Femur (tissue), 1 donor: ENCODE measurements at regions not wholly inside any gene's neighbourhood (a gene's known extent, or its start where the extent isn't known, plus 50 kb on each side); places are given as distances from the start of the nearest gene placed in this dataset.
A peak's percentile ranks its signal among the peaks of the same experiment; 100 is the strongest.
"Not testable (repeated sequence)": the region's sequence is repeated elsewhere in the genome, so short reads cannot be mapped to it uniquely, and the experiment has no call there.

ENCODE experiments used
- DNase-seq: peaks from one replicate; pipeline ENCODE4 v3.0.0-alpha.2; 2017

- no peak for DNase-seq
These were observed 256.5 kb upstream of the CBLB start for GRCh38 chr3:106125321-106125720.

DNA sequence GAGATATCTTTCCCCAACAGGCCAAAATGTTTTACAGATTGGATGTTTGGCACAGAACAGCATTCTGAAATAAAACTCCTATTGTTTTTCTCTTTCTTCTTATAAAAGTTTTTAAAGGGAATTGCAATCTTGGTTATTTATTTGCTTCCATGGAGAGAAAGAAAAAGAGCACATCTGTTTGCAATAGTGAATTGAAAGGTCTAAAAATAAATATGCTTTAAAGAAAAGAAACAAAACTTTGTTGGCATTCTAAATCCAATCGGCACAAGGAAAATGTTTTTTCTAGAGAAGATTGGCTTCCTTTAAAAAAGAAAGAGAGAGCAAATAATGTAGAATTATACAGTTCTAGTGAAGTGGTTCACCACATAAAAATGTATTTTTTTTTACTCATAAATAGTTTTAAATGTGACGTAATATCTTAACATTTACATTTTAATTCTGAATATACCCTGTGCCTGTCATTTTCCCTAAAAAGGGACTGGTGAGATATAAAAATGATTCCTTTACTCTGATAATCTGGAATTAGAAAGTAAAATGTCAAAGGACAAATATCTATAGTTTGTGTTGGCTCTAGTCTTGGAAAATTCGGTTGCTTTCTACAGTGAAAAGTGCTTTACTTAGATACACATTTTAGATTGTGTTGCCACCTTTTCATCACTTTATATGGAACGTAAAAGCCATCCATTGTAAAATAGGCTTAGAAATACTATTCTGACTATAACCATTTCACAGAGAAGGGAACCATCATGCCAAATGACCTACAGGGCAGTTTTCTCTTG lies 257.4 kb upstream of the CBLB start:
- no peak for DNase-seq

DNA sequence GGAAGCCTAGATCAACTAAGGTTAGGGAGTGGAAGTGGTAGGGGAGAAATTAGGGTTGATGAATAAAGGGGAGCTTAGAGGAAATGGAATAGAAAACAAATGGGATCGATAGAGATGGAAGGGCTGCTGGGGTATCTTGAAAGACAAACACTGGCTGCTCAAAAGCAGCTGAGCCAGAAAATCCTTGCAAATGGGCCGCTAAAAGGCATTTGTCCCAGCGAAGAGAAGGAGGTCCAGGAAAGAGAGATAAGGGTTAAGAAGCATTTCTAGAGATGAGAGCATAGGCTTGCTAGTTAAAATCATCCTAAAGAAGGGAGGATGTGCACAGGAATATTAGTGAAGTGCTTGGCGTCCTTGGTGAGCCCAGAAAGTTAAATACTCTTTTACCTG lies 258.0 kb upstream of the CBLB start:
- DNase-seq = no peak

DNA sequence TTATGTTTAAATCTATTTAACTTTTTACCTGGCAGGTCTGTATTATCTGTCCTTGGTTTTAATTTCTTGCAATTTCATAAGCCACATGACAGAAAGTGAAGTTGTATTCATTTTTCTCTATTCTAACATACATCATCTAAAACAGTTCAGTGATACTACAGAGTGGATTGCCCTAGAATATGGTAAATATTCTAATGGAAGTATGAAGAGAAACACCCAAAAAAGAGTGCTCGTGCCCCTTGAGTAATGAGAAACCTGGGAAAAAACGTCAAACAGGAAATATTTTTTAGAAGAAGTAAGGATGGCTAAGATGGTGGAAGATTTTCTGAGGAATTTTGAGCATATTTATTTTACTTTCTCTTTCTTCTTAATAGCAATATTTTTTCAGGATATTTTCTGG lies 261.1 kb upstream of the CBLB start:
- no peak for DNase-seq

- DNase-seq = peak; percentile 35
These were observed 261.8 kb upstream of the CBLB start for GRCh38 chr3:106130384-106131198.

DNA sequence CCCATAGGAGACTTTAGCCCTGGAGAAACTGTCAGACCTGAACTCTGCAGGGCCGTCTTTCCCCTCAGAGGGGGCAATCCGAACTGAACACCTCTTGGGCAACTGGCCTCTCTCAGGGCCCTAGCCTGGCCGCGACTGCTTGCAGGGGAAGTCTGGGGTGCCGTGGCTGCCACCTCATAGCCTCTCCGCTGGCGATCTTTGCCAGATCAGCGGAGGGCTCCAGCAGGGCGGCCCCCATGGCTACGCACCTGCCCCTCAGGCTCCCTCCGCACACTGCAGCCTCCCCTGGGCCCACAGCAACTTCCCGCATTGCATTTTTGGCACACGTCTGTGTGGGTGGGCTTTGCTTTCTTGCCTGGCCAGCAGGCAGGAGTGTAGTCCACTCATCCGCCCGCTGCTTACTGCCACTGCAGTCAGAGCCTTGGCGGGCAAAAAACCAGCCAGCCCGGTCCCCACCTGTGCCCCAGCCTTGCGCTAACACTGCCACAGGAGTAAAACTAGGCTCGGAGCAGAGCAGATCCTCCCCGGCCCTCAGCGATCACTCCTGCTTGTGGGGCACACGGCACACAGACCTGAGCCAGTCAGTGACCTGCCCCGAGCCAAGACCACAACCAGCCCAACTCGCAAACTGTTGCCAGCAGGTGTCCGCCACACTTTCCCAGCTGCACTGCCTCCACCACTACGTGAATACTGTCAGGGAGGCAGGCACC lies 266.8 kb upstream of the CBLB start:
- DNase-seq = no peak

DNA sequence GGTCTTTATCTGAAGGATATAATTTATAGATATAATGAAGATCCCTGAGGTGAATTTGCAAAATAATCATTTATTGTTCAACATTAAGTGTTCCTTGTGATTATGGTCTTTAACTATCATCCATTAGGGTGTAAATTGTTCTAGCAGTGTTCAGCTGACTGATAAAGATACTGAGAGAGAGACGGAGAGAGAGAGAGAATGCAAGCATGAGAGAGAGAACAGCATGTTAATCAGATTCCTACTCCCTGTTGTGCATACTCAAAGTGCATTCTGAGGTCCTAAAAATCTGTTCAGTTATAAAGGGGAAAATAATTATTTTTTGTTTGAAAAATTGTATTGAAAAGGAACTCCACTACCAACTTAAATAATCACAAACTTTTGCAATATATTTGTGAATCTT lies 271.0 kb upstream of the CBLB start:
- DNase-seq = no peak

- no peak for DNase-seq
These were observed 271.6 kb upstream of the CBLB start for GRCh38 chr3:106140431-106140830.

- no peak for DNase-seq
These were observed 275.2 kb upstream of the CBLB start for GRCh38 chr3:106144030-106144429.

DNA sequence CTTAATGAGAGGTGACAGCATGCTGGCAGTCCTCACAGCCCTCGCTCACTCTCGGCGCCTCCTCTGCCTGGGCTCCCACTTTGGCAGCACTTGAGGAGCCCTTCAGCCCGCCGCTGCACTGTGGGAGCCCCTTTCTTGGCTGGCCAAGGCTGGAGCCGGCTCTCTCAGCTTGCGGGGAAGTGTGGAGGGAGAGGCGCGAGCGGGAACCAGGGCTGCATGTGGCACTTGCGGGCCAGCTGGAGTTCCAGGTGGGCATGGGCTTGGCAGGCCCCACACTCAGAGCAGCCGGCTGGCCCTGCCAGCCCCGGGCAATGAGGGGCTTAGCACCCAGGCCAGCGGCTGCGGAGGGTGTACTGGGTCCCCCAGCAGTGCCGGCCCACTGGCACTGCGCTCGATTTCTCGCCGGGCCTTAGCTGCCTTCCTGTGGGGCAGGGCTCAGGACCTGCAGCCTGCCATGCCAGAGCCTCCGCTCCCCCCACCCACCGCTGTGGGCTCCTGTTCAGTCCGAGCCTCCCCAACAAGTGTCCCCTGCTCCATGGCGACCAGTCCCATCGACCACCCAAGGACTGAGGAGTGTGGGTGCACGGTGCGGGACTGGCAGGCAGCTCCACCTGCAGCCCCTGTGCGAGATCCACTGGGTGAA lies 279.7 kb upstream of the CBLB start:
- not testable (repeated sequence) for DNase-seq

- DNase-seq = no peak
These were observed 288.6 kb upstream of the CBLB start for GRCh38 chr3:106157411-106157810.

DNA sequence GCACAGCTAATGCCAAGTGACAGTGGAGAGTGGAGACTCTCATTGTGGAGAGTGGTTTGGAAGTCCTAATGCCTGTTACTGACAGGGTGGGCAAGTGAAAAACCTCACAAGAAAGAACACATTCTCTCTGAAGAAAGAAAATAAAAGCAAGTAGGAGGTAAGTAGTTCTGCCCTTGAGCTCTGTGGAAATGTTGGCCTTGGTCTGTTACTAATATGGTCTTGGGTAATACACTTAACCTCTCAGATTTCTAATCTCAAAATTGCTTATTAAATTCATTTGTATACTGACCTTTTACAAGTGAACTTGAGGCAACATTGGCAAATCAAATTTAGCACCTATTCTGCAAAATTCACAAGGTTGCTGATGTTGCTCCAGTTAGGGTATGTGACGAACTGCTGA lies 291.6 kb upstream of the CBLB start:
- DNase-seq = no peak

DNA sequence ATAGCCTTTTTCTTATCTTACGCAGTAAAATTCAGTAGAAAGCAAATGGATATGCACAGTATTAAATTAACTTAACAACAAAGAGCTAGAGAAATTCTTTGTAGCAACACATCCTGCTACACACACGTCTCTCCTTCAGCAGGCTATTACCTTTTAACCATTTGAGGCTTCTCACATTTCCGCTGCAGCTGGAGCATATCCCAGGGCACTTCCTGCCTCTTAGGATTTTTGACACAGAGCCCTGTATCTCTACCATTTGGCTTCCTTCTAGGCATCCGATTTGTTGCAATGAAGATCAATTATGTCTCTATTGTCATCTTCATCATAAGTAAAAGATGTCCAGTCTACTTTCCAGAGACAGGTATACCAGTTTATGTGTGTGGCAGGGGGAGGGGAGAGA lies 292.4 kb upstream of the CBLB start:
- DNase-seq = no peak

- DNase-seq = no peak
These were observed 298.9 kb upstream of the CBLB start for GRCh38 chr3:106167728-106168127.

GRCh38 chr3:106168962-106169750 lies 300.3 kb upstream of the CBLB start:
- no peak for DNase-seq

DNA sequence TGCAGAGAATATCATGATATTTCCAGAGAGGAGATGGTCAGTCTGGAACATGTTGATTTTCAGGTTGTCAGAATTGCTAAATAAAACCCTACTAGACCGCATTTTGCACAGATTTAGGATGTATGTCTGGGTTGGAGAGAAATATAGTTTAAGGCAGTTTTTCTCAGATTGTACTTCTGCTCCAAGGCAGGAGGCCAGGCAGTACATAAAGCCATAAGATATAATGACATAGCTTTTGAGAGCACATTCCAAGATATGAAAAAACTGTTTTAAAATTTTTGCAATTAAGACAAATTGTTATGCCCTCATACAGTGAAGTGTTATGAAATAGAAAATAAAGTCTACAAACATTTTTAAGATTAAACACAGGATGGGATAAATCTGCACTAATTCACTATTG lies 301.8 kb upstream of the CBLB start:
- DNase-seq = no peak

- no peak for DNase-seq
These were observed 303.3 kb upstream of the CBLB start for GRCh38 chr3:106172101-106172500.

- no peak for DNase-seq
These were observed 304.0 kb upstream of the CBLB start for GRCh38 chr3:106172780-106173179.

DNA sequence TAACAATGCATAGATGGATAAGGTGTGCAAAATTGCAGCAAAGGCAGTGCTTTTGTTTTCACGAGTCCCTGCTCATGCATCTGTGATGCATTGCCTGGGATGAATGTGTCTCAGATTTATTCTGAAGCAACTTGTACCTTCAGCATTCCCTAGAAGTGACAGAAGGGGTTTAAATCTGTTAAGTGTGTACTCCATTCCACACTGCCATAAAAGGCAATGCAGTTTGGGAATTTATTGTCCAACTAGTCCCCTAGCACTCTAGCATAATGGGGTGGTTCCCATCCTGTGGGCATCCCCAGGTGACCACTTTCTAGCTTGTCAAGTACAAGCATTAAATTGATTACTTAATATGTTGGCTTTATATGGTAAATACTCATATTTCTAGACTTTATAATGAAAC lies 306.5 kb upstream of the CBLB start:
- DNase-seq = no peak

GRCh38 chr3:106176734-106177133 lies 307.9 kb upstream of the CBLB start:
- no peak for DNase-seq

- DNase-seq = no peak
These were observed 314.2 kb upstream of the CBLB start for GRCh38 chr3:106182950-106183511.

GRCh38 chr3:106183762-106184391 lies 315.1 kb upstream of the CBLB start:
- no peak for DNase-seq
